ENCODE measurements at regions not wholly inside any gene's neighbourhood (a gene's known extent, or its start where the extent isn't known, plus 50 kb on each side); places are given as distances from the start of the nearest gene placed in this dataset.

GRCh38 chr4:94395562-94395961, 52.9 kb upstream of the HPGDS start:
- no peaks in the 10 kb centered on the region for H3K9me3 ChIP-seq (ENCODE audit: low read length)
- H3K4me3 Mint-ChIP-seq, result no peak overlapping the region
- H3K27ac Mint-ChIP-seq, result no peak overlapping the region
- H3K36me3 Mint-ChIP-seq, result peaks cover 0 to 3% (median 2%) of the 10 kb centered on the region in 3 donors
- H3K4me1 ChIP-seq (ENCODE audit: insufficient read depth, low read length), result no peaks in the 10 kb centered on the region
- ChIA-PET CTCF (interaction anchor here (2.5 kb wide), 1 partner anchor 11 kb away, joined by 7 read pairs; no protein-coding TSS in a partner anchor), POLR2A (no interaction called here)
- H3K4me1 Mint-ChIP-seq, result no peaks in the 10 kb centered on the region
- H3K27me3 ChIP-seq (ENCODE audit: insufficient read depth, low read length, poor library complexity, severe bottlenecking), result no peaks in the 10 kb centered on the region
- no peaks in the 10 kb centered on the region for H3K9me3 Mint-ChIP-seq
- no peak overlapping the region for H3K4me3 ChIP-seq (ENCODE audit: low read length)
- H3K27ac ChIP-seq (ENCODE audit: low read depth, low read length), result no peak overlapping the region
- H3K36me3 ChIP-seq (ENCODE audit: insufficient read depth, low read length), result no peaks in the 10 kb centered on the region
- peaks cover 0 to 1% of the 10 kb centered on the region in 2 donors for H3K27me3 Mint-ChIP-seq
- no peak for DNase-seq

DNA sequence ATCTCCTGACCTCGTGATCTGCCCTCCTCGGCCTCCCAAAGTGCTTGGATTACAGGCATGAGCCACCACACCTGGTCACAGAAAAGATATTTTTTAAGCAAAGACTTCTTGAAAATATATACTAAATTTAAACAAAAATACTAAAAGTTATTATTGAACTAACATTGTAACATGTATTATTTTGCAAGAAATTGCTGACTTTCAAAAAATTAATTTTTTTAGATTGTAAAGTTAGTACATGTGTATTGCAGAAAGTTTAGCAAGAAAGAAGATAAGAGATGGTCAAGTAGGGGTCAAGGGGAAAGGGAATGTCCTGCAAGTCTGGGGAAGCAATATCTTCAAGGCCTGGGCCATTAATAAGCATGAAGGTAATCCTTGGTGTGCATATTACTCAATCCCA, 54.3 kb upstream of the HPGDS start:
- H3K27me3 Mint-ChIP-seq, result peaks cover 0 to 3% of the 10 kb centered on the region in 2 donors
- no peak overlapping the region for H3K27ac Mint-ChIP-seq
- Histone ChIP-seq H3K27ac (ENCODE audit: low read depth, low read length) (no peak overlapping the region), H3K4me3 (ENCODE audit: low read length) (no peak overlapping the region), H3K4me1 (ENCODE audit: insufficient read depth, low read length) (no peaks in the 10 kb centered on the region), H3K9me3 (ENCODE audit: low read length) (no peaks in the 10 kb centered on the region), H3K27me3 (ENCODE audit: insufficient read depth, low read length, poor library complexity, severe bottlenecking) (no peaks in the 10 kb centered on the region), H3K36me3 (ENCODE audit: insufficient read depth, low read length) (no peaks in the 10 kb centered on the region)
- DNase-seq, result no peak
- ChIA-PET POLR2A (no interaction called here), CTCF (no interaction called here)
- peaks cover 0 to 3% (median 2%) of the 10 kb centered on the region in 3 donors for H3K36me3 Mint-ChIP-seq
- no peaks in the 10 kb centered on the region for H3K9me3 Mint-ChIP-seq
- H3K4me3 Mint-ChIP-seq, result no peak overlapping the region
- no peaks in the 10 kb centered on the region for H3K4me1 Mint-ChIP-seq

DNA sequence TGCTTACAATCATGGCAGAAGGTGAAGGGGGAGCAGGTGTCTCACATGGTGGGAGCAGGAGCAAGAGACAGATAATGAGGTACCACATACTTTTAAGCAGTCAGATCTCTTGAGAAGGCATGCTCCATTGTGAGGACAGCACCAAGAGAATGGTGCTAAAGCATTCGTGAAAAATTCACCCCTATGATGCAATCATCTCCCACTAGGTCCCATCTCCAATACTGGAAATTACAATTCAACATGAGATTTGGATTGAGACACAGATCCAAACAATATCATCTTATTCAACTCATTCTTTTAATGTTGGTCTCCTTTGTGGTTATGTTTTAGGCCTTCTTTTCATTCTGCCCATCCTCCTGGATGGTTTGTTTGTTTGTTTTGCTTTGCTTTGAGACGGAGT, 54.1 kb upstream of the PDLIM5 start:
- Mint-ChIP-seq H3K36me3 (peaks cover 0 to 3% (median 2%) of the 10 kb centered on the region in 3 donors), H3K27me3 (peaks cover 0 to 3% of the 10 kb centered on the region in 2 donors), H3K27ac (no peak overlapping the region), H3K4me3 (no peak overlapping the region), H3K9me3 (peaks cover 0 to 4% (median 0%) of the 10 kb centered on the region in 5 donors), H3K4me1 (no peaks in the 10 kb centered on the region)
- Histone ChIP-seq H3K4me3 (ENCODE audit: low read length) (no peak overlapping the region), H3K36me3 (ENCODE audit: insufficient read depth, low read length) (no peaks in the 10 kb centered on the region), H3K4me1 (ENCODE audit: insufficient read depth, low read length) (no peaks in the 10 kb centered on the region), H3K27me3 (ENCODE audit: insufficient read depth, low read length, poor library complexity, severe bottlenecking) (no peaks in the 10 kb centered on the region), H3K9me3 (ENCODE audit: low read length) (no peaks in the 10 kb centered on the region), H3K27ac (ENCODE audit: low read depth, low read length) (no peak overlapping the region)
- DNase-seq, result no peak
- CTCF ChIA-PET, result no interaction called here
- POLR2A ChIA-PET, result no interaction called here

DNA sequence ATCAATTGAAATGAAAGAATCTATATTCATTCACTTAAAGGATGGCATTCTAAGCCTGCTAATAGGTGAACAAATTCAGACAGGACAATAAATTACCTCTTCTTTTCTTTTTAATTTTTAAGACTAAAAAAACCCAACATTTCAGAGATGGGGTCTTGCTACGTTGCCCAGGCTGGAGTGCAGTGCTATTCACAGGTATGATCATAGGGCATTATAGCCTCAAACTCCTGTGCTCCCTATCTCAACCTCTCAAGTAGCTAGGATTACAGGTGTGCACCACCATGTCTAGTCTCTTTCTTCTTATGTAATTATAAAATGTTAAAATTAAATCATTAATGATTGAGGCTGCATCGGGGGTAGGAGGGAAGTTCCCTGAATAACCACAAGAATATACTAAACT, 52.5 kb upstream of the PDLIM5 start:
- CTCF ChIA-PET, result no interaction called here
- H3K36me3 Mint-ChIP-seq, result peaks cover 0 to 3% (median 2%) of the 10 kb centered on the region in 3 donors
- POLR2A ChIA-PET, result no interaction called here

GRCh38 chr4:94399721-94400120, 52.0 kb upstream of the PDLIM5 start:
- Histone ChIP-seq H3K36me3 (ENCODE audit: insufficient read depth, low read length) (no peaks in the 10 kb centered on the region), H3K9me3 (ENCODE audit: low read length) (no peaks in the 10 kb centered on the region), H3K27ac (ENCODE audit: low read depth, low read length) (no peak overlapping the region), H3K4me1 (ENCODE audit: insufficient read depth, low read length) (no peaks in the 10 kb centered on the region), H3K27me3 (ENCODE audit: insufficient read depth, low read length, poor library complexity, severe bottlenecking) (no peaks in the 10 kb centered on the region), H3K4me3 (ENCODE audit: low read length) (no peak overlapping the region)
- CTCF ChIA-PET, result no interaction called here
- peaks cover 0 to 3% (median 2%) of the 10 kb centered on the region in 3 donors for H3K36me3 Mint-ChIP-seq
- no peaks in the 10 kb centered on the region for H3K4me1 Mint-ChIP-seq
- POLR2A ChIA-PET, result no interaction called here
- peaks cover 0 to 3% of the 10 kb centered on the region in 2 donors for H3K27me3 Mint-ChIP-seq
- no peak for DNase-seq
- no peak overlapping the region for H3K4me3 Mint-ChIP-seq
- H3K27ac Mint-ChIP-seq, result no peak overlapping the region
- peaks cover 0 to 4% (median 0%) of the 10 kb centered on the region in 5 donors for H3K9me3 Mint-ChIP-seq

More for the DNA sequence above, 52.5 kb upstream of the PDLIM5 start:
- H3K27ac Mint-ChIP-seq, result no peak overlapping the region
- no peaks in the 10 kb centered on the region for H3K4me1 Mint-ChIP-seq
- no peak overlapping the region for H3K4me3 ChIP-seq (ENCODE audit: low read length)
- DNase-seq, result no peak
- no peaks in the 10 kb centered on the region for H3K4me1 ChIP-seq (ENCODE audit: insufficient read depth, low read length)
- H3K9me3 ChIP-seq (ENCODE audit: low read length), result no peaks in the 10 kb centered on the region
- no peak overlapping the region for H3K27ac ChIP-seq (ENCODE audit: low read depth, low read length)
- H3K4me3 Mint-ChIP-seq, result no peak overlapping the region
- H3K27me3 Mint-ChIP-seq, result peaks cover 0 to 3% of the 10 kb centered on the region in 2 donors
- no peaks in the 10 kb centered on the region for H3K27me3 ChIP-seq (ENCODE audit: insufficient read depth, low read length, poor library complexity, severe bottlenecking)
- H3K36me3 ChIP-seq (ENCODE audit: insufficient read depth, low read length), result no peaks in the 10 kb centered on the region
- H3K9me3 Mint-ChIP-seq, result peaks cover 0 to 4% (median 0%) of the 10 kb centered on the region in 5 donors

- Histone ChIP-seq H3K9me3 (ENCODE audit: low read length) (no peaks in the 10 kb centered on the region), H3K36me3 (ENCODE audit: insufficient read depth, low read length) (no peaks in the 10 kb centered on the region), H3K4me1 (ENCODE audit: insufficient read depth, low read length) (no peaks in the 10 kb centered on the region), H3K27ac (ENCODE audit: low read depth, low read length) (no peak overlapping the region), H3K27me3 (ENCODE audit: insufficient read depth, low read length, poor library complexity, severe bottlenecking) (no peaks in the 10 kb centered on the region), H3K4me3 (ENCODE audit: low read length) (no peak overlapping the region)
- Mint-ChIP-seq H3K27ac (no peak overlapping the region), H3K4me3 (no peak overlapping the region), H3K9me3 (peaks cover 0 to 4% (median 0%) of the 10 kb centered on the region in 5 donors), H3K4me1 (no peaks in the 10 kb centered on the region), H3K36me3 (peaks cover 0 to 3% (median 2%) of the 10 kb centered on the region in 3 donors), H3K27me3 (peaks cover 0 to 3% of the 10 kb centered on the region in 2 donors)
- DNase-seq, result no peak
- CTCF ChIA-PET, result no interaction called here
- POLR2A ChIA-PET, result no interaction called here
These were observed 51.6 kb upstream of the PDLIM5 start for GRCh38 chr4:94400191-94400590.
